GM18499 (cell line): ENCODE measurements at regions not wholly inside any gene's neighbourhood (a gene's known extent, or its start where the extent isn't known, plus 50 kb on each side); places are given as distances from the start of the nearest gene placed in this dataset.

ENCODE experiments used
- ATAC-seq: cut with Tn5 transposase; IDR thresholded peaks from one replicate; pipeline ENCODE4 v1.9.1; 2021; ENCODE audit warnings: moderate number of reproducible peaks; ENCODE audit not compliant: insufficient read depth, unreplicated experiment

DNA sequence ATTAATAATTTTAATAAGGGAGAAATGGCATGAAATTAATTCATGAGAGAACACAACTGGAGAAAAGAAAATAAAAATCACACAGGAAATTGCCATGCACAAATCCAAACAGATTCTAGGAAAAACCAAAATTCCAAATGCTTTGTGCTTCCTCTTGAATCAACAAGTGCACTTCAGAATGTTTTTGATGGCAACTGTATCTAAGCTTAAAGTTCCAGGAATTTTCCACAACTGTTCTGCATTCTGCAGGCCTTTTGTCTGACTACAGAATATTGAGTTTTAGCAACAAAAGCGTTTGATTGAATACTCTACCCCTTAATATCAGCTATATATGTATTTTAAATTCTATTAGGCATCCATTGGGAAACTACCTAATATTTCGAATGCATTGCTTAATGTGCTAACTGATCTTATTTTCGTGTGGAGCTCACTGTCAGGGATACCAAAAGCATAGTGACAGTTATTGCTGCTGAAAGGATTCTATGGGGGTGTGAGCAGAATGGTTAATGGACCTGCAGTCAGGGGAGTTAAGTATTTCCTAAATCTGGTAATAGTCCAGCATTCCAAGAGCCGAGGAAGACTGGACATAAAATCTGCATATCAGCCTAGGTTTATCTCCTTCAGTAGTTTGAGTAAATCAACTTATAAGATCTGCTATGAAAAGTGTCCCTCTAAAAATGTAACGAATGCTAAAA, 482.7 kb upstream of the POU3F3 start:
- ATAC-seq, result no peak

DNA sequence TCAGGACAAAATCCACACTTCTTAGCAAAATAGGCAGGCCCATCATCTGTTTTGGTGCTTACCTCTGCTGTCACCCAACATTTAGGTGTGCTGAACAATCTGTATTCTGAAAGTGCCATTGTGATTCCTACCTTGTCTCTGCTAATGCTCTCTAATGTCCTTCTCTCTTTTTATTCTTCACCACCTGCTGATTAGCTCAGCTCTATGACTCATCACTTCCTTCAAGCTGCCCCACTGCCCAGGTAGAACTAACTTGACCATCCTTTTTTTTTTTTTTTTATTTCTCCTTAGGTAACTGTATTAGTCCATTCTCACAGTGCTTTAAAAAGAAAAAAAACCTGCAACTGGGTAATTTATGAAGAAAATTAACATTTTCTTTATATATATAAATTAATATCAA, 478.7 kb upstream of the POU3F3 start:
- no peak for ATAC-seq

GRCh38 chr2:104378853-104379374, 475.0 kb upstream of the POU3F3 start:
- no peak for ATAC-seq

- ATAC-seq, result no peak
These were observed 469.0 kb upstream of the POU3F3 start for GRCh38 chr2:104384961-104385360.

- ATAC-seq, result no peak
These were observed 468.2 kb upstream of the POU3F3 start for GRCh38 chr2:104385743-104386142.

DNA sequence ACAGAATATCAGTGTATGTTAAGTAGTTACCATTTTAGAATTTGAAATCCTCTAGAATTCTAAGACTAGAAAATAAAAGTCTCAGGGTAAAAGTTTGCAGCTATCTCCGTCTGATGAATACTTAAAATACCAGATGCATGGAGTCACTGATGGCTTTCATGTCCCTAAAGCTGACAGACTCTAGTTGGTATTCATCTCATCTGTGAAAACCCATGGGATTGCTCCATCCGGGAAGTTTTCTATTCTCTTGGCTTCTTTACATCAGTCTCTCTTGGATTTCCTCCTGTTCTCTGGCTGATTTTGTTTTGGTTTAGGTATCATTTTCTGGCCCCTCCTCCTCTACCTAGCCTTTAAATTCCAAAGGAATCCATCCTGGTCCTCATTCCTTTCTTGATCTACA, 465.6 kb upstream of the POU3F3 start:
- ATAC-seq, result no peak

DNA sequence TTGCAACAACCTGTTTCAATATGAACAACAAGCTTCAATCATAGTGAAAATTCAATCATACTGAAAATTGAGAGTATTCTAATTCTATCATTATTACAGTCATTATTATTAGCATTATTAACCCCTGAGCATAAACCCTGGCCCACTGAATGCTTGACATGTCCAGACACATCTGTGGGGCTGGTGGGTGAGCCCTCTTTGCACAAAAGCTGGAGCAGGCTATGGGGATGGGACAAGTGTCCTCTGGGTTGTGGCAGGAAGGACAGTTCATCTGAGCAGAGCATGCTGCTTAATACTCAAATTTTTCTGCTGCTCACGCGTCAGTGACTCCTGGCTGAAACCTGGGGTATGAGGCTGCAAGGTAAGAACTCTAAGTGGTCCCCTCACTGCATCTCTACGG, 451.1 kb upstream of the POU3F3 start:
- ATAC-seq, result no peak

- ATAC-seq, result no peak
These were observed 449.4 kb upstream of the POU3F3 start for GRCh38 chr2:104404526-104404925.

DNA sequence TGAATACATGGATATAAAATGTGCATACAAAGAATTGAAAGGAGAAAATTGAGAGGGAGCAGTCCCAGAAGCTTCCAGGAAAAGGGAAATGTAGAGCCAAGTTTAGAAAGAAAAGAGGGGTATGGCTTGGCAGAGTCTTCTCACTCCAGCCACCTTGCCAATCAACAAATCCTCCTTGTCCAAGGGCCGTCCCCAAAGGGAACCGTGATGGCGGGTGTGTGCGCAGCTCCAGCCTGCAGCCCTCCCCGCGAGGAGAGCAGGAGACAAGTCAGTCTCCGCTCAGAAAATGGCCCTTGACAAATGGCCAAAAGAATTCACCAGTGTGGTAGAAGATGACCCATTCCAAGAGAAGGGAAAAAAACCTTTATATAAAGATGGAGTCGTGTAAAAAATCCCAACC, 448.3 kb upstream of the POU3F3 start:
- no peak for ATAC-seq

DNA sequence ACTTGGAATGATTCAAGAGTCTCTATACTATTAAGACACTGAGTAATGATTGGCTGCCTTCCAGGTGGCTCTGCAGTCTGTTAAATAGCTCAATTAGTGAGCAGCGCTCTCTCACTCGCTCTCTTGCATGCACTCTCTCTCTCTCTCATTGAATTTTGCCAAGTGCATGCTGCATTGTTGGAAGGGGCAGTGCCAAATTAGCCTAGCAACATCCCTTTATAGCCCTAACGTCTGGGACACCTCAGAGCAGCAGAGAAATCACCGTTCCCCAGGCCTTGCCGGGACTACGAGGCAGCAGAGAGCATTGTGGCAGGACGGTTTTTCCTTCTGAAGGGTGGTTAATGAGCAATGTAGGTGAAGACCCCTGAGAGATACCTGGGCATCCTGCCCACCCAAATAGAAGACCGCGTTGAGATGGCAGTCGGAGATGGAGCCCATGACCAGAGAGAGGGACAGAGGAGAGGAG, 447.6 kb upstream of the POU3F3 start:
- ATAC-seq, result no peak

DNA sequence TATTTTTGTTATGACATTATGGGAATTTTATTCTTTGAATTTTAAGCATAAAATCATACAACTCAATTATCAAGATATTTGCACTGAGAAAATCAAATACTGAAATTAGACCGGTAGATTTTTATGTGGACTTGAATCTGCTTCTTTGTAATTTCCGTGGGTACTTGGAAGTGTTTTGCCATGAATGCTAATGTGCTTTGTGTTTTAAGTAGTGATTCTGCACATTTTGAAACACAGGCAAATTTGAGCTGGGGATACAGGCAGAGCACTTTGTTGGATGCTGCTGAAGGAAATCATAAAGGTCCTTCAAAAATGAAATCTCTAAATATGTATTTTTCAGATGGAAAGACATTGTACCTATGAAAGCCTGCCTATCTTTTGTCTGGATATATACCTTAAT, 446.3 kb upstream of the POU3F3 start:
- no peak for ATAC-seq

DNA sequence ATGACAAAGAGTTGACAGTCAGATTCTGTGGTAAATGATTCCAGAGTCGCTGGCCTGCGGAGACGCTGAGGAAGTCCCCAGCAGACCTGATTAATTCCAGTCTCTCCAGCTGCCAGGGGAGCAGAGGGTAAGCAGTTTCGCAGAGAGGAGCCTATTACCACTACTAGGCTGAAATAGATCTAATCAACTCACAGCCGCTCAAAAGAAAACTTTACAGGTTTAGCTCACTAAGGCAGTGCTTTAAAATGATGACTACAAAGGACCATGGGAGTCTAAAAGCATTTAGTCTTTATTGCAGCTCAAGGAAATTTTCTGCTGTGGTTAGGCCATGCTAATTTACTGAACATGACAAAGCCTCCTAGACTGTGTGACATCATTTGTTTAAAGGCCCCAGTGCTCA, 445.6 kb upstream of the POU3F3 start:
- ATAC-seq, result no peak

DNA sequence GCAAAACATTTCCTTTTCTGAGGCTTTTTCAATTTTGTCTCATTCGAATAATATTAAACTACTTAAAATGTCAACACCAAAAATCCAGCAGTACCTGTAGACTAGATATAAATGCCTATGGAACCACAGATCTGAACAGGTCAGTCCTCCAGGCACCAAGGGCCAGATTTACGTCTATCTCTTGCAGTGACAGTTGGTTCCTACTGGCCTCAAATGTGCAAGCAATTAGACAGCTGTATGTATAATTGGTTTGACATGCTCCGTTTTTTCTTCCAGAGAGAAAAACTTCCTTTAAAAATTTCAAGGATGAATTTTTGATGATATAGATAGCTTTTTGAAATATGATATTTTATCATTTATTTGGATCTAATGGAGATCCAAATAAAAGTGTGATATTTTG, 443.8 kb upstream of the POU3F3 start:
- no peak for ATAC-seq

DNA sequence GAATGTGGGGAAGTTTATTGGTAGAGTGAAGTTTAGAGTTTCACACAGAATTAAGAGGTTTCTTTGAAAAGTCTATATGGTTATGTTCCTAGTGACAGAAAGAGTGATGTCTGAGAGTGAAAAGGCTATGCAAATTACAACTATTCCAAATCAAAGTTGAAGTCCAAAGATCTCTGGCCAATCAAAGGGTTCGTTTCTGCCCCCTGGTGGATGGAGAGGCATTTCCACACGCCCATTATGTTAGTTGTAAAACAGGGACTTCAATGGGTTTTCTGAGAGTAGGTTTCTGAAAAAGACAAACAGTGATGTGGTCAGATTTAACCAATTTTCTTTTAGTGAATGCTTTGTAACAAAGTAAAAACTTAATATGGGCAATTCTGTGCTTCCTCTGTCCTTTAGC, 441.5 kb upstream of the POU3F3 start:
- no peak for ATAC-seq

DNA sequence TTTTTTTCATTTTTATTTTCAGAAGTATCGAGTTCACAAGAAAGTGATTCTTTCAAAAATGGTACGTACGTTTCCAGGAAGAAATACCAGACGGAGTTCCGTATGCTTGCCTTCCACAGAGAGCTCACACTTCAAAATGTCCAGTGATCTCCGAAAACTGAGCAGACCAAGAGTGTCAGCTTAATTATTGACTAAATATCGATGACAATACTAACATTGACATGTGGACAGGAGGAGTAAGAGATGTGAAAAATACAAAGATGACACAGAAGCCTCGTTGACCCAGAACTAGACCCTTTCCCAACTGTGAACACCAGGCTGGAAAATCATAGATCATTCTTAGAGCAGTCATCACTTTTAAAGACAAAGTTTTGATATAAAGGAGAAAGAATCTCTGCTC, 440.0 kb upstream of the POU3F3 start:
- no peak for ATAC-seq

GRCh38 chr2:104415284-104415683, 438.6 kb upstream of the POU3F3 start:
- ATAC-seq, result no peak

DNA sequence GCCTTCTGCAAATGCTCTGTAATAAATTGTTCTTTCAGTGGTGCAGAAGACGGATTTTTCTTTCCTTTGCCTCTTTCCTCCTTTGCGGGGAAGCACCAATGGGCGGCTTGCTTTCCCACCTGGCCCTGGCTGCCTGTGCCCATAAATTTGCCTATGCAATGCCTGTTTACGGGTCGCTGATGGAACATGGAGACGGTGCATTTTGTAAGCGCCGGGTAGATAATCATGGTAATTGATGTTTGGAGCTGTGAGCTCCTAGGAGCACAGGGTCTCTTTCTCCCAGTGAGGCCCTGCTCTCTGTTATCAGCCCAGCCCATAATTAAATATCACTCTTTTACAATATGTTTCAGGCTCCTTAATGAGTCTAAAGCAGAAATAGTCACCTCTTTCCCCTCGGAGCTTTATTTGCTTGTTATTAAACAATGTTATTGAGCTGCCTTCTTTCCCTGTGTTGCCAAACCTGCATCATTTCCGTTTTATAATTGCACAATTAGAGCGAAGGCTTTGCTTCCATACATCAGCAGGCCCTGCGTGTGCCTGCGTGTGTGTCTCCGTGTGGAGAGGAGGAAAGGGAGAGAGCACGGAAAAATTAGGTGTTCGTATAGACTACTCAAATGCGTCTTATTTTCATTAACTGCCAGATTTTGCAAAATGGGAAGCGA, 437.4 kb upstream of the POU3F3 start:
- no peak for ATAC-seq

DNA sequence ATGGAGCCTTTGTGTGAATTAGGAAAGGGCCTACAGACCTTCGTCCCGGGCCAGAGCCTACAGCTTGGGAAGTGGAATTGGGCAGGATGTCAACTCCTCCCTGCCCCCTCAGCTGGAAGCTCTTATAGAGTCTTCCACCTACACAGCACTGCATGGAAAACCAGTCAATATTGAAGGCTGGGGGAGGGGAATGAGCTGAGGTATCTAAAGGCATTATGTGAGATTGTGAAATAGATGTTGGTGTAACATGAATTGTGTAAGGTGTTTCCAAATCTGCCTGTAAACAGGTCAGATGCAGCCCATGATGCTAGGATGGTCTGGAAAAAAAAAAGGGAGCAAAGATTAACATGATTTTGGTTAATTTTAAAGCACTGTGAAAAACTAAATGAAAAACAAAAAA, 433.5 kb upstream of the POU3F3 start:
- no peak for ATAC-seq

DNA sequence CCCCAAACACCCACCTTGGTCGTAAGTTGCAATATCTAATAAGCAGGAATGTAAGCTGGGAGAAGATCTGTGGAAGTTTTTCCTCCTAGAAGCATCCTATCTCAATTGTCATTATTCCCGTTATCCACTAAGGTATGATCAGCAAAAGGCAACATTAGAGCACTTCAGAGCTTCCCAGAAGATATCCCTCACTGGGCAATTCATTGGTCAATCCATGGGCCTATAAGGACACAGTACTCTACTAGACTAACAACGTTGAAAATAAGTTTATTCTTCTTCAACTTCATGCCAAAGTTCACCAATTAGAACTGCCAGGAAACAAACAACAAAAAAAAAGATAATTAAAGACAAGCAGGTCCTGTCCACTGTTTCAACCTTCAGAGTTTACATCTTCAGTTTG, 433.0 kb upstream of the POU3F3 start:
- ATAC-seq, result no peak

- no peak for ATAC-seq
These were observed 427.9 kb upstream of the POU3F3 start for GRCh38 chr2:104425850-104426595.

DNA sequence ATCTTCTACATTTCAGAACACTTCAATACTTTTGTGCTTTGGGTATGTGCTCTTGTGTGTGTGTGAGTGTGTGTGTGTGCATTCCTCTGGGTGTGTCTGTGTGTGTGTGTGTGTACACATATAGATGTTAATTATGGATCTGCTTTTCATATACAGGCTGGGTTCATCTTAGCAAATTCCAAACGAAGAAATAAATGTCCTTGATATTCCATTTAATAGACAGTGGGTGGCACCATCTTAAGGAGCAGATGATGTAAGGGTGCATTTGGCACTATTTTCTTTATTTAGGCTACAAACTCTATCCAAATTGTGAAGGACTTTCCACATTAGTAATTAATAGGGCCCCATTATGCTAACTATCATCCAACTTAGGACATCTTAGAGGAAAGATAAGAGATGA, 425.8 kb upstream of the POU3F3 start:
- ATAC-seq, result no peak
